Fibroblast of skin of scalp (primary cell): ENCODE measurements at regions not wholly inside any gene's neighbourhood (a gene's known extent, or its start where the extent isn't known, plus 50 kb on each side); places are given as distances from the start of the nearest gene placed in this dataset.
A peak's percentile ranks its signal among the peaks of the same experiment; 100 is the strongest.
"Not testable (repeated sequence)": the region's sequence is repeated elsewhere in the genome, so short reads cannot be mapped to it uniquely, and the experiment has no call there.

Experiments
- DNase-seq: peaks from one replicate; pipeline ENCODE4 v3.0.0-alpha.2; 2013

DNA sequence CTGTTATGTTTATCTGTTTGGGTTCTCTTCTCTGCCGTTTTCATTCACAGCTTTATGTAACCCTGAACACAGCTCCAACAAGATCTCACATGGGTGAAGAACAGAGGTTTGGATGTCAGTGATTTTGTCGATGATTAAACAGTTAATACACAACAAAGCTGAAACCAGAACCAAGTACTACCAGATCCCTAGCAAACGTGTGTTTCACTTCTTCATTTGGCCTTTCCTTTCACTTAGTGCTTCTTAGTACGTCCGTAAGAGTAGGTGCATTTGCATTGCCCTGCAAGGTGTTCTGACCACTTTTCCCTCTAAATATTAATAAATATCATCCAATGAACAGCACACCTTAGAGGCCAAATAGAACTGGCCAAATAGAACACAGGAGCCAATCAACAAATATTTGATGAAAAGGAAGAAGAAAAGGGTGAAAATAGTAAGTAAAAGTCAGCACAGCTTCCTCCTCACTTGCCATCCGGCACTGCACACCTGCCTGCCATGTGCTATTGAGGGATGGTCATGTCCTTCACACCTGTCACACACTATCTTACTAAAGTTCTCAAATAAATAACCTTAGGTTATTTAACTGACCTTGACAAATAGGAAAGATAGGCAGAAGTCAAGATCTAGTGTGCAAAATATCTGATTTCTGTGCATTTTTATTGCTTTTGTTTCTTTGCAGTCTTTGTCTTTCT, 252.6 kb upstream of the ANKRD30A start:
- DNase-seq: no peak

DNA sequence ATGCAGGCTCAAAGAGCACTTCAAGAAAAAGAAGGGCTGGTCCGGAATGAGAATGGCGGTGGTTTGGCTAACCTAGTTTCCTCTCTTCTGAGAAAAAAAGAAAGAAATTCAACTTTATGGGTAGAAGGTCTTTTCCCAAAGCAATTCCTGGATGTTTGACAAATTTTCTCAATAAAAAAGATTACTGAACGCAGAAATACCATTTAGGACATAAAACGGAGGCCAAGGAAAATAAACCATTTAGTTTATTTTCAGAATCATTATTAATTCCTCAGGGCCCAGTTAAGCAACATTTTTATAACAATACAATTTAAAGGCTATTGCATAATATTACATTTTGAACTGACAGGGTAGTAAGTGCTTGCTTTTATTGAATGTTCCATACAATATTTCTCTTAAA, 284.6 kb upstream of the ANKRD30A start:
- no peak for DNase-seq

- no peak for DNase-seq
Observed at GRCh38 chr10:36837416-36837815, 288.0 kb upstream of the ANKRD30A start.

GRCh38 chr10:36819781-36820180, 305.6 kb upstream of the ANKRD30A start:
- no peak for DNase-seq

- DNase-seq: no peak
Observed at GRCh38 chr10:36817898-36818297, 307.5 kb upstream of the ANKRD30A start.

- no peak for DNase-seq
Observed at GRCh38 chr10:36808625-36809362, 316.6 kb upstream of the ANKRD30A start.

GRCh38 chr10:36803229-36803628, 322.2 kb upstream of the ANKRD30A start:
- no peak for DNase-seq

DNA sequence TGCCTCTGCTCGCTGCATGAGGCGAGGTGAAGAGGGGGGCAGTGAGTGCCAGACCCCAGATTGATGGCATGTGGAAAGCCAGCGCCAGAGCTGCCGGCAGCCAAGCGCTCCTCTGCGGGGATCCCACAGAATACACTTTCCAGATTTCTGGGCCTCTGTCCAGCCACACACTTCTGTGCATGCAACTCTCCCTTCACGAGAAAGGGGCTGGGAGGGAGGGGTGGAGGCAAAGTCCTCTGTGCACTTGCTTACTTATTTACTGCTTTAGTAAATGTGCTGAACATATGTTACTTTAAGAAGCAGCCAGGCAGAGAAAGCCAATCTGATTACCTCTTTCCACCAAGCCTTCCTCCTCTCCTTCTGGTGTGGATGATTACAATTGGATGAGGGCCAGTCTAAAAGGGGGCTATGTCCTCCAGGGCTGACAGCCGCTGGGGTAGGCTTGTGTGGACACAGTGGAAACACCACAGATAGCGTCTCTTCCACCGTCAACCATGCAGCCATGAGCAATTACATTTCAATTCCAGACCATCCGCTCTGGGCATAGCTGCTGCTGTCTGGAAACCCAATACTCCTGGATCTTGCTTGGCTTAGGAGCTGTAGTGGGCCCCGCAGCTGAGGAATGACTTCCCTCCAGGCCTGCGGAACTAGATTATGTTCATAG, 322.8 kb upstream of the ANKRD30A start:
- DNase-seq: no peak

- no peak for DNase-seq
Observed at GRCh38 chr10:36801660-36802059, 323.7 kb upstream of the ANKRD30A start.

DNA sequence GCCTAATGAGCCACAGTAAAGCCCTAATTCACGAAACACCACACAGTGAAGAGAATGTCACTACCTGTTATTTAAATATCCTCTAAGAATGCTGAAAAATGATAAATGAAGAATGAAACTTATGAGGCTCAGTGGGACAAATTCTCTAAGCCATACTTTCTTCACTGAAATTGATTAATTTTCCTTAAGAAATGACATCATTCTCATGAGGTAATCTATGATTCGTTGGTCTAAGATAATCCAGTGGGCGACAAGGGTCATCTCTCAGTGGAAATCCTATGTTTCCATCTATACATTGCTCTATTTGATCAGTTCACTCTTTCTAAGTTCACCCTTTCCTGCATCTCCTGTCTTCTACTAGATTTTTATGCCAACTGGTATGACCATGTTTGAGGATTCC, 330.4 kb upstream of the ANKRD30A start:
- DNase-seq: no peak

DNA sequence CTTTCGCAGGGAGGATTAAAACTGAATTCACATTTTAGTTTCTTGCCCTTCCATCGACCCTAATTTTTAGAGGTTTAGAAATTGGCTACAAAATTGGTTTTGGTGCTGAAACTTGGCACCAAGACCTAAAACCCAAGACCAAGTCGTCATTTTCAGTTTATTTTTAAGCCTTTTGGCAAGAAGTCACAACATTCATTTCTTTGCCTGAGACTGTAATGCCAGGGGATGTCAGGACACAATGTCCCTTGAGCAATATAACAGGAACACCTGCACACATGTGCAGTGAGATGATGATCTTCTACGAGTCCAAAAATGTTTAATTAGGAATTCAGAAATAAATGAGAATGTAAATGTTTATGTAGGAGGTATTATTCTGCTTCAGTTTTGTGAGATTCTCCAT, 335.4 kb upstream of the ANKRD30A start:
- no peak for DNase-seq

DNA sequence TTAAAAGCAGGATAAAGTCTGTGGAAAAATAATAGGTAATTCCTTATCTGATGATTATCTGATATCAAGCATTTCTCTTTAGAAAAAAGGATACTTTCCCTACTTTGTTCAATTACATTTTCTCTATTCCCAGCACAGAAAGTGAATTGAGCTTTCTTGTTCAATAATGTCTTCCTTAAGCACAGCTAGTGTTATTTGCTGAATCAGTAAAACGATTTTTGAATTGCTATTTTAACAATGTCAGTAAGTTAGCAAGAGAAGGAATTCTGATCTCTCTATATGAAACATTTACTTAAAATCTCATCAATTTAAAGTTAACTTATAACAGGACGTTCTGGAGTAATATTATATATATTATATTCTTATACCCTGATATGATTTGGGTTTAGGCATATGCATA, 337.2 kb upstream of the ANKRD30A start:
- DNase-seq: no peak

DNA sequence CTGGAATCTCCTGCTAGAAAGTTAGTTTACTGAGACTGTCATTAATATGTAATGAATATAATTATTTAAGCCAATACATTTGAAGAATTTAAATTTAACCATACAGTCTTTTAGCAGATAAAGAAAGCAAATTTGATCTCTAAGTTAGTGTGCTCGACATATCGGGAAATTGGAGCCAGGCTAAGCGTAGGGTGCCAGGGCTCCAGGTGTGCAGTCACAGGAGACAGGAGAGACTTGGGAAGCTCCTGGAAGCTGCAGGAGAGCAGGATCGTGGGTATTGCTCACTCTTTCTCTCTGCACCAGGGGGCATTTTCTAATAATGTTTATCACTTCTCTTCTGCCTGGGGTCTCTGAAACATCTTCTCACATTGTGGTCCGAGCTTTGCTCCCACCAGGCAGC, 342.0 kb upstream of the ANKRD30A start:
- DNase-seq: no peak

DNA sequence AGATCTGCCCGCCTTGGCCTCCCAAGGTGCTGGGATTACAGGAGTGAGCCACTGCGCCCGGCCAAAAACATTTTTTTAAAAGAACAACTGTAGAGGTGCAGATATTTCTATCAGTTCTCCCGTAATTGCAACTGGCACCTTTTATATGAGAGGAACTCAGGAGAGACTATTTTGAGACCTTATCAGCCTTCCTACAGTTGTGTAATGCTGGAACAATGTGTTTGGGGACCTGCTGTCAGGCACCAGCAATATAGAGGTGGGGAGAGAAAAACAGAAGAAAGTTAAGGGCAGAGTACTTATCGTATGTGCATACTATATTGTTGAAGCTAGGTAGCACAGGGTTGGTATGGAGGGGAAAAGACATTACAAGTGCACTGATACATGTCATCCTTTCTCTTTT, 343.8 kb upstream of the ANKRD30A start:
- DNase-seq: no peak

DNA sequence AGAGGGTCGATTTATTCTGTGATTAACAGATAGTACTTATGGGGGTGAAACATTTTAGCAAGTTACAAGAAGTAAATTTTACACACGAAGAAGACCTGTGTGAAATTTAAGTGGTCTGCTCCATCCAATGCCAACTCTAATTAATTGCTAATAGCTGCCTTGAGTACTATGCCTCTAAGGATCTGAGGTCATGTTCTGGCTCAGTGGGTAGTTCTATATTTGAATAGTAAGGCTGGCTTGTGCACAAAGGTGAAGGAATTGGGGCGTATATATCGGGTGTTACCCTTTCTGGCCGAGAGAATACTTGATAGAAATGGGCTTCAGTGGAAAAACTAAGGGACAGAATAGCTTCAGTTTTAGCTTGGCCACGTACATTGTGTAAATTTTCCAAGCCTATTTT, 345.2 kb upstream of the ANKRD30A start:
- no peak for DNase-seq

GRCh38 chr10:36779238-36779846, 346.1 kb upstream of the ANKRD30A start:
- peak; percentile 63 for DNase-seq

GRCh38 chr10:36778651-36779050, 346.7 kb upstream of the ANKRD30A start:
- DNase-seq: no peak

- no peak for DNase-seq
Observed at GRCh38 chr10:36773652-36774051, 351.7 kb upstream of the ANKRD30A start.

DNA sequence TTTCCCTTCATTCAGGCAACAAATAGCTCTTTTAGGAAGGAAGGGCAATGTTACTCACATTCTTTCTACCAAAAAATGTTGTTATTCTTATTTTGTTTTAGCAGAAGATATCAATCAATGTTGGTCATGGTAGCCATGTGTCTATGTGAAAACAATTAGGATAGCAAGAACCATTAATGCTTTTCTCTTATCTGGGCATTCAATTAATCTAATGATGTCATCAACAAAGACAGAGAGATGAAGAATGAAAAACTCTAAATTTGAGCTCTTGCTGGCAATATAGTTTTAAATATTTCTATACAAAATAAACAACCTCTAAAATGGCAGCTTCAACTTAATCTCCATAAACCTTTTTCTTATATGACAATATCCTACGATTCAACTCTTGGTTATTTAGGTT, 353.7 kb upstream of the ANKRD30A start:
- no peak for DNase-seq

- DNase-seq: not testable (repeated sequence)
Observed at GRCh38 chr10:36769741-36770140, 355.7 kb upstream of the ANKRD30A start.

- DNase-seq: no peak
Observed at GRCh38 chr10:36766940-36767339, 358.5 kb upstream of the ANKRD30A start.

DNA sequence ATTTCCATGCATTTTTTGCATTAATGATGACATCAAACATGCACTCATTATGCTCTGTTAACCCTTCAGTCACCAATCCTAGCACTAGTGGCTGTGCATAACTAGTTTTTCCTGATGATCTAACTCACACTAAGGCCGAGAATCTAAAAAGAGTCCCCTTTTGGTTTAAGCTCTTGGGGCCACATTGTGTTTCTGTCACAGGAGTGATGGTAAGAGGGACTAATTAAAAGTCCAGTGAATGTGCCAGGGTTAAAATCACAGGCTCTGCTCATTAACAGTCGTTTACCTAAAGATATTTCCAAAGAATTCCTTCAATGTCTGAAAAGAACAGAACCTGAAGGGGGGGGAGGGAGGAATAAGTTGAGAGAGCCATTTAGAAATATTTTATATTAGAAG, 359.0 kb upstream of the ANKRD30A start:
- no peak for DNase-seq

DNA sequence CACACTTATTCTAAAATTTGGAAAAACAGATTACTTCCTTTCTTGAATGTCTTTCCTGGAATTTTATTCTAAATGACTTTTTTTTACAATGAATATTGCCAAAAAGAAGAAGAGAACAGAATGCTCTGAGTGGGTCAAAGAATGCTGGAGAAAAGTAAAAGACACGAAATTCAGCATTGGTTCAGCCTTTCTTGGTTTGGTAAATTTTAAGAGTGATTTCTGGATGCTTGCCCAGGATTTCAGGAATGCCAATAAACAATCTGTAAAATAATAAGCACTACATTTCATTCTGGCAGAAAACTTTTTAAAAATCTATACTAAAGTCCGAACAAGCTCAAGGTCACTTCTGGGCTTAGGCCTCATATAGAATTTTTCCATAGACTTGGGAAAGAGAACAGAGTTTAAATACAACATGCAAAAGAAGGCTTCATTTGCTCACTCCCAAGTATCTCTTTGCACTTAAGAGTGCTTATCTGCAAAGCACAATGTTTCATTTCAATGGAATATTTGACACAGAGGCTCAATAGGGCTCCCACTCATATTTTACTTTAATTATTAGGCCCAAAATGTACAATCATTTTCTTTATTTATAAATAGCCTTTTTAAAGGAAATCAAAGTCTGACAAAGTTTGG, 359.5 kb upstream of the ANKRD30A start:
- DNase-seq: peak; percentile 46
